Mesothelial cell of epicardium (in vitro differentiated cells): ENCODE measurements at regions not wholly inside any gene's neighbourhood (a gene's known extent, or its start where the extent isn't known, plus 50 kb on each side); places are given as distances from the start of the nearest gene placed in this dataset.

Experiments used
- DNase-seq, 2 experiments: peaks; one replicate each; pipeline ENCODE4 v3.0.0; 2021; ENCODE audit warnings: low spot score in 2 of 2; ENCODE audit not compliant: unreplicated experiment in 2 of 2
- H3K27ac Mint-ChIP-seq: 2 replicates; pipeline ENCODE4 v1.8.0; 2021; ENCODE audit warnings: mixed read lengths
- H3K27me3 Mint-ChIP-seq: 2 replicates; pipeline ENCODE4 v1.8.0; 2021; ENCODE audit warnings: low read depth, mixed read lengths
- H3K36me3 Mint-ChIP-seq: 2 replicates; pipeline ENCODE4 v1.8.0; 2021; ENCODE audit warnings: mixed read lengths
- H3K4me1 Mint-ChIP-seq: 2 replicates; pipeline ENCODE4 v1.8.0; 2021; ENCODE audit warnings: mixed read lengths
- H3K4me3 Mint-ChIP-seq: 2 replicates; pipeline ENCODE4 v1.8.0; 2021; ENCODE audit warnings: mild to moderate bottlenecking, moderate library complexity, mixed read lengths
- H3K9me3 Mint-ChIP-seq: 2 replicates; pipeline ENCODE4 v1.8.0; 2021; ENCODE audit warnings: mixed read lengths
- CTCF ChIP-seq: fragments of 200-600 bp; sonication (generic); IDR thresholded peaks from one replicate; pipeline ENCODE4 v1.5.0; 2021; ENCODE audit warnings: antibody characterized with exemption; ENCODE audit not compliant: unreplicated experiment

- peaks cover 19% of the 10 kb centered on the region for H3K9me3 Mint-ChIP-seq
- no peak overlapping the region for H3K27ac Mint-ChIP-seq
- no peak overlapping the region for H3K4me3 Mint-ChIP-seq
- H3K4me1 Mint-ChIP-seq: peaks cover 12% of the 10 kb centered on the region
- peaks cover 3% of the 10 kb centered on the region for H3K27me3 Mint-ChIP-seq
- peaks cover 2% of the 10 kb centered on the region for H3K36me3 Mint-ChIP-seq
- no peak for DNase-seq
- no peak for TF ChIP-seq CTCF
Observed at GRCh38 chr4:11497212-11497806, 68.6 kb upstream of the HS3ST1 start.

GRCh38 chr4:11496351-11496829, 67.7 kb upstream of the HS3ST1 start:
- Mint-ChIP-seq H3K4me1 (peaks cover 12% of the 10 kb centered on the region), H3K36me3 (peaks cover 6% of the 10 kb centered on the region), H3K27ac (no peak overlapping the region), H3K9me3 (peaks cover 24% of the 10 kb centered on the region), H3K27me3 (peaks cover 3% of the 10 kb centered on the region), H3K4me3 (no peak overlapping the region)
- no peak for DNase-seq
- no peak for TF ChIP-seq CTCF

- Mint-ChIP-seq H3K4me3 (no peak overlapping the region), H3K27ac (no peak overlapping the region), H3K4me1 (peaks cover 12% of the 10 kb centered on the region), H3K9me3 (peaks cover 24% of the 10 kb centered on the region), H3K27me3 (peaks cover 5% of the 10 kb centered on the region), H3K36me3 (peaks cover 6% of the 10 kb centered on the region)
- no peak for DNase-seq
- TF ChIP-seq CTCF: no peak
Observed at GRCh38 chr4:11495818-11496217, 67.1 kb upstream of the HS3ST1 start.

- Mint-ChIP-seq H3K27me3 (peaks cover 7% of the 10 kb centered on the region), H3K4me1 (peaks cover 12% of the 10 kb centered on the region), H3K4me3 (no peak overlapping the region), H3K36me3 (peaks cover 6% of the 10 kb centered on the region), H3K9me3 (peaks cover 24% of the 10 kb centered on the region), H3K27ac (no peak overlapping the region)
- TF ChIP-seq CTCF: no peak
- no peak for DNase-seq
Observed at GRCh38 chr4:11495291-11495690, 66.6 kb upstream of the HS3ST1 start.

- no peak for DNase-seq
- Mint-ChIP-seq H3K9me3 (peaks cover 24% of the 10 kb centered on the region), H3K4me3 (no peak overlapping the region)
Observed at GRCh38 chr4:11494232-11494631, 65.5 kb upstream of the HS3ST1 start.

More at GRCh38 chr4:11494232-11494631, 65.5 kb upstream of the HS3ST1 start:
- Mint-ChIP-seq H3K27me3 (peaks cover 9% of the 10 kb centered on the region), H3K36me3 (peaks cover 6% of the 10 kb centered on the region), H3K27ac (no peak overlapping the region), H3K4me1 (peaks cover 14% of the 10 kb centered on the region)
- no peak for TF ChIP-seq CTCF
